ENCODE measurements at regions not wholly inside any gene's neighbourhood (a gene's known extent, or its start where the extent isn't known, plus 50 kb on each side); places are given as distances from the start of the nearest gene placed in this dataset.

- TF ChIP-seq YY1 (IDR thresholded peaks at IDR 0.05; ENCODE audit: insufficient read depth, insufficient read length), result no peak
- no peak for TF ChIP-seq SUZ12 (IDR thresholded peaks at IDR 0.05; ENCODE audit: extremely low read depth, insufficient read depth, insufficient read length)
Measured at GRCh38 chr4:67109276-67109675, 436.0 kb downstream of the CENPC start.

All from NT2/D1 (cell line).